Urinary bladder (tissue), 3 donors: ENCODE measurements at regions not wholly inside any gene's neighbourhood (a gene's known extent, or its start where the extent isn't known, plus 50 kb on each side); places are given as distances from the start of the nearest gene placed in this dataset.

Experiments
- DNase-seq: peaks from one replicate; pipeline ENCODE4 v3.0.0-alpha.2; 2015; ENCODE audit errors: extremely low spot score
- H3K27ac ChIP-seq: one replicate; pipeline ENCODE4 v1.5.1; 2013; ENCODE audit warnings: low read depth, mild to moderate bottlenecking, moderate library complexity
- H3K36me3 ChIP-seq: one replicate; pipeline ENCODE4 v1.6.1; 2013; ENCODE audit warnings: mild to moderate bottlenecking, moderate library complexity; ENCODE audit not compliant: insufficient read depth
- H3K4me1 ChIP-seq: one replicate; pipeline ENCODE4 v1.6.1; 2013; ENCODE audit warnings: mild to moderate bottlenecking, moderate library complexity; ENCODE audit not compliant: insufficient read depth
- H3K4me3 ChIP-seq: one replicate; pipeline ENCODE4 v1.5.1; 2013; ENCODE audit warnings: low read depth, low read length
- WGBS: extraction: QIAGEN DNeasy Blood & Tissue Kit; methylation state at CpG from one replicate; pipeline ENCODE4 v1.1.7; 2013; 5-methylcytosine and 5-hydroxymethylcytosine counted together
- donor health status: healthy with polysubstance abuse.
- donor health status: healthy.

DNA sequence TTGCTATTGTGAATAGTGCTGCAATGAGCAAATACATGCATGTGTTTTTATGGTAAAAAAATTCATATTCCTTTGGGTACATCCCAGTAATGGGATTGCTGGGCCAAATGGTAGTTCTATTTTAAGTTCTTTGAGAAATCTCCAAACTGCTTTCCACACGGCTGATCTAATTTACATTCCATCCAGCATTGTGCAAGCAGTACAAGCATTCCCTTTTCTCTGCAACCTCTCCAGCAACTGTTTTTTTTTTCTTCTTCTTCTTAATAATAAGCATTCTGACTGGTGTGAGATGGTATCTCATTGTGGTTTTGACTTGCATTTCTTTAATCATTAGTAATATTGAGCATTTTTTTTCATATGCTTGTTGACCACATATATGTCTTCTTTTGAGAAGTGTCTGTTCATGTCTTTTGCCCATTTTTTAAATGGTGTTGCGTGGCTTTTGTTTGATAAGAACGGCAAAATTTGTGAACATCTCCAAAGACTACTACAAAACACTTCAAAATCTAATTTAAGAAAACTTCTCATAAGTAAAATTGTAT, 136.1 kb upstream of the MYO3A start:
- Histone ChIP-seq H3K36me3 (no peaks in the 10 kb centered on the region), H3K27ac (no peak overlapping the region), H3K4me3 (no peak overlapping the region), H3K4me1 (no peaks in the 10 kb centered on the region)
- no peak for DNase-seq
- 77% methylated on average over 3 of the region's 3 CpGs for WGBS

DNA sequence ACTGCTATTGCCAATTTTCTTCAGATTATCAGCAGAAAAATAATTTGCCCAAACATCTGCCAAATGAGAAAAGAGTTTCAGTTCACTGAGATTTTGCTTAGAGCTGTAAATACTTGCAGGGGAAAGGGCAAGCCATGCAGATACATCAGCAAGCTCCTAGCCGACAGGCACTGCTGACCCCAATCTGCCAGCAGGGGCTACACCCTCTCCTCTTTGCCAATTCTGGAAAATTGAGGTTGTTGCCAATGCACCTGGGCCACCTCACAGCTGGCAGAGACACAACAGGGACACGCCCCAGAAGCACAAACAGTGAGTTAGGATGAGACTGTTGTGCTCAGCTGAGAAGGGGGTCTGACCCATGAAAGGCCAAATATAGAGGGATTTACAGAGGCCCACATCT, 129.5 kb upstream of the MYO3A start:
- WGBS, result 56% methylated on average over 2 of the region's 2 CpGs

DNA sequence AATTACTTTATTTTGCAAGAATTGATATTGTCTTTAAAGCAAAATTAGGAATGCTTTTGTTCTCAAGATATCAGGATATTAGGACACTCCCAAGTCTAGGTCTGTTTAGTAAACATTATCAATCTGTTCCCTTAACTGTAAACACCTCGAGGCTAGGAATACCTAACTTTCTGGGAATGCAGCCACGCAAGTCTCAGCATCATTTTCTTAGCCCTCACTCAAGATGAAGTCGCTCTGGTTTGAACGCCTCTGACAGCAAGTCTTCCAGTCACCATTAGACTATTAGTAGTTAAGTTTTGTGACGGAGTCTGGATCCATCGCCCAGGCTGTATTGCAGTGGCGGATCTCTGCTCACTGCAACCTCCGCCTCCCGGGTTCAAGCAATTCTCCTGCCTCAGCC, 128.0 kb upstream of the MYO3A start:
- Histone ChIP-seq H3K4me1 (no peaks in the 10 kb centered on the region), H3K4me3 (no peak overlapping the region), H3K27ac (no peak overlapping the region), H3K36me3 (no peaks in the 10 kb centered on the region)
- WGBS, result 85% methylated on average over 9 of the region's 9 CpGs
- no peak for DNase-seq

More for the DNA sequence above, 129.5 kb upstream of the MYO3A start:
- no peaks in the 10 kb centered on the region for H3K4me1 ChIP-seq
- no peaks in the 10 kb centered on the region for H3K36me3 ChIP-seq
- no peak for DNase-seq
- H3K4me3 ChIP-seq, result no peak overlapping the region
- H3K27ac ChIP-seq, result no peak overlapping the region

DNA sequence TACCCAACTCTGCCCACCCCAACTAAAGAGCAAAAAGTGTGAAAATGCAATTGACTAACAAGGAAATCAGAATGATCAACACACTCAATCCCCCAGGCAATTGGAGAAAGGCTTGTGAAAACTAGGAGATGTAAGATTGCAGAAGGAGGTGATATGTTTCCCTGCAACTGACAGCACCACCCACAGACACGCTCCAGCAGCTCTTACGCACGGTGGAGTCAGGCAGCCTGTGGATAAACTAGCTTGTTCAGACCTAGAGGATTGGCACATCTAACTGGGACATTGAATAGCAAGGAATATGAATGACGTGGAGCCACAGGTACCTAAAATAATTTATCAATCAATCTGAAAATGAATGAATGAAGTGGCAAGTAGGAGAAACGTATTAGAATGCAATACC, 125.7 kb upstream of the MYO3A start:
- DNase-seq, result no peak
- Histone ChIP-seq H3K36me3 (no peaks in the 10 kb centered on the region), H3K4me1 (no peaks in the 10 kb centered on the region), H3K27ac (no peak overlapping the region), H3K4me3 (no peak overlapping the region)
- 62% methylated on average over 5 of the region's 5 CpGs for WGBS

DNA sequence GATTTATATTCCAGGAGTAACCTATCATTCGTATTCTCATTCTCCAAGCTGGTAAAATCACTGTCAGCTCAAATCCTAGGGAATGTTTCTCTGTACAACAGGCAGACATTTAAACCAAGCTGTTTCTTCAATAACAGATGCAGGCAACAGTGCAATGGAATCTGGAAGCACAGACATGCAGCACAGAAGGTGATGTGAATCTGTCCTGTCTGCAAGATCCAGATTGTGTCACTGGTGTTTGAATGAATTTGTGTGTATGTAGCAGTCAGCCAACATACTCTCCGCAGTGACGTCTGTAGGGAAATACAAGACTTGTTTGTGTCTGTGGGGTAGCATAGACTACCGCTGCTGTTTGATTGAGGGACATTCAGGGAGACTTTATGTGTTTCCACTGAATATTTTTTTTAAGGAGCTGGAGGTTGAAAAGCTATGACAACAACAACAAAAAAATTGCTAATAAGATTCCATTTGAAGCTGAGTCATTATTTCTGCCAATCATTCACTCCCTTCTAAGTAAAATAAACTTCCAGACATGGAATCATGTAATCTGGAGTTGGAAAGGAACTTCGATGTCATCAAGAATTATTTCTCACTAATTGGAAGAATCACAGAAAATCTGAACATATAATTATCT, 122.9 kb upstream of the MYO3A start:
- WGBS, result 68% methylated on average over 5 of the region's 5 CpGs
- Histone ChIP-seq H3K36me3 (no peaks in the 10 kb centered on the region), H3K27ac (no peak overlapping the region), H3K4me1 (no peaks in the 10 kb centered on the region), H3K4me3 (no peak overlapping the region)
- no peak for DNase-seq

DNA sequence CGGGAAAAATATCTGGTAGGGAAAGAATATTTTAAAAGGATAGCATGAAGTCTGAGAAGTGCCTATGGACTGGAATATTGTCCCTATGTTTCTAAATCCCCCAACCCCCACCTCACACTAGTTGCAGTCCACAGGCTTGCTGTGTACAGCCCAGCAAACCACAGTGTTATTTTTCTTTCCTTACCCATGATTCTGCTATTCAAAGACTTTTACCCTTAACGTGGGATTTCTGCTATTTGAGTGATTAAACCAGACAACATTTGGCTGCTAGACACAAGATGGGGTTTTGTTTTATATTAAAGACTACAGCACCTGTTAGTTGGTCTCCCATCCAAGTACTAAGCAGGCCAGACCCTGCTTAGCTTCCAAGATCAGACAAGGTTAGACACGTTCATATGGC, 120.5 kb upstream of the MYO3A start:
- 61% methylated on average over 3 of the region's 3 CpGs for WGBS
- Histone ChIP-seq H3K27ac (no peak overlapping the region), H3K36me3 (no peaks in the 10 kb centered on the region), H3K4me1 (no peaks in the 10 kb centered on the region), H3K4me3 (no peak overlapping the region)
- no peak for DNase-seq

DNA sequence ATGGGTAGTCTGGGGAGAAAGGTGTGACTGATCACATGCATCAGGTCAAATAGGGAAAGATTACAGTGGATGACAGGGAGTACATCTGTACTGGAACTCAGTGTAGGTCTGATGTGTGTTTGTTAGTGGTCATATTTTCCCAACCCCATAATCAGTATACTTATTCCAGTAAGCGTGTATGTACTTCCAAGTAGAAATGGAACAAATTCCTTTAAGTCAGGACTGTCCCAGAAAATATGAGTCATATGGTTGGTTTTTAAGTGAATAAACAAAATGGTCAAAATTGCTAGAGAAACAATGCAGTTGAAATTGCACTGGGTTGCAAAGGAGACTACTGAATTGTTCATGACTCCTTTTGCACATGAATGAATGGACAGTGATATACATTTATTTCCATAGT, 118.8 kb upstream of the MYO3A start:
- Histone ChIP-seq H3K4me1 (no peaks in the 10 kb centered on the region), H3K36me3 (no peaks in the 10 kb centered on the region), H3K4me3 (no peak overlapping the region), H3K27ac (no peak overlapping the region)
- no peak for DNase-seq
- 68% methylated on average over 1 of the region's 1 CpG for WGBS

DNA sequence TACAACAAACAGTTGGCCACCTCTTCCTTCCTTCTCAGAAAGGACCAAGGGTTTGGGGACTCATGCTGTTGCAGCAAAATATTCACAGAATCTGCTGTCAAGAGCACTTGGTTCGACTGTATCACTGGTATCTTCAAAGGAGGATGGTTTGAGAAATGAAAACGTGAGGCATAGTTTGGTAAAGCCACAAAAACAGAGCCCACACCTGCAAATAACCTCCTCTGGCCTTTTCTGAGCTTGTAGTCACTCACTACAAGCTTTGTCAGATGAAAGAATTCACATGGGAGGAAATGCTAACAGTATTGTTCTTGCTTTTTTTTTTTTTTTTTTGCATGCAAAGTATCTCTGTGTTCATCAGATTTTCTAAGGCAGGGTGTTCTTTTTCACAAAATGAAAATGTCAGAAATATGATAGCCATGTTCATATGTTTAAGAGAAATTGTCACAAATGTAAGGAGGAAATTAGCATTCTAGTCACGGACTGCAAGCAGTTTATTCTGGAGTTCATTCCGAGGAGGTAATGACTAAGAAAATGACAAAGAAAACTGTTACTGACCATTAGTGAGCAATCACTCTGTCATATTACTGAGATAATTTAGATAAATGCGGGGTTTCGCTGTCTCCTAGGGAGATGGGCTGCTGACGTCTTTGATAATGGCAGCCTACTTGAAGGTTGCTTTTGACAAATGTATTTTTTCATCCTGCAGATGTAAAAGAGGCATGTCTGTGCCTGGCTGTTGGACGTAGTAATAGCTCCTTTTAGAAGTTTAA, 117.8 kb upstream of the MYO3A start:
- H3K4me1 ChIP-seq, result no peaks in the 10 kb centered on the region
- no peaks in the 10 kb centered on the region for H3K36me3 ChIP-seq
- no peak overlapping the region for H3K27ac ChIP-seq
- H3K4me3 ChIP-seq, result no peak overlapping the region
- WGBS, result 59% methylated on average over 8 of the region's 8 CpGs
- no peak for DNase-seq

DNA sequence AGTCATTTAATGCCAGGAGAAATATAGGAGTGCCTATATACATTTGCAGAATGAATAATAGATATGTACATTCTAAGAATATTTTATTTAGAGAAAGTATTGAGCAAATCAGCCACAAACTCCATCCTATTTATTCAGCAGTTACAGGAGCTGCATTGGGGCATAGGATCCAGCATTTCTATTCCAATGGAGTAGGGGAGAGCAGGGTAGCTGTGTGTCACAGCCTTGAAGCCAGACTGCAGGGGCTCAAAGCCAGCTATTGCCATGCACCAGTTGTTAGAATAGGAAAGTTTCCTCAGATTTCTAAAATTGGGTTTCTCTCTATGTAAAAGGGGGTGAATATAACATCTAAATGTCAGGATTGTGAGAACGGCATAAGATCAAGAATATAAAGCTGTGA, 116.8 kb upstream of the MYO3A start:
- 82% methylated on average over 1 of the region's 1 CpG for WGBS
- Histone ChIP-seq H3K4me3 (no peak overlapping the region), H3K36me3 (no peaks in the 10 kb centered on the region)

DNA sequence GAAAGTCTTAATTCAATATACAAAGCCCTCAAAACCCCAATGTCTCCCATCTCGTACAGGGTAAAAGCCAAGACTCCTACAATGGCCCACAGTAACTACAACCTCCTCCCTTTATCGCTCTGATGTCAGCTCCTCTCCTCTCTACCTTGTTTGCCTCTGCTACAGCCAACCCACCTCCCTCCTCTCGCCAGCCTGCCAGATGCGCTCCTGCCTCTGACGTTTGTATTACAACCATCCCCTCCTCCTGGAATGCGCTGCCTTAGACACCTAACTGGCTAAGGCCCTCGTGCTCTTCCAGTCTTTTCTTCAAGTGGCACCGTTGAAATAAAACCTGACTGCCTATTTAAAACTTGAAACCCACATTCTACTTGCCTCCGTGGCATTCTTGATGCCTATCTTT, 115.3 kb upstream of the MYO3A start:
- Histone ChIP-seq H3K4me1 (no peaks in the 10 kb centered on the region), H3K36me3 (no peaks in the 10 kb centered on the region), H3K27ac (no peak overlapping the region), H3K4me3 (no peak overlapping the region)
- WGBS, result 31% methylated on average over 9 of the region's 9 CpGs
- no peak for DNase-seq

More for the DNA sequence above, 116.8 kb upstream of the MYO3A start:
- Histone ChIP-seq H3K4me1 (no peaks in the 10 kb centered on the region), H3K27ac (no peak overlapping the region)
- no peak for DNase-seq

DNA sequence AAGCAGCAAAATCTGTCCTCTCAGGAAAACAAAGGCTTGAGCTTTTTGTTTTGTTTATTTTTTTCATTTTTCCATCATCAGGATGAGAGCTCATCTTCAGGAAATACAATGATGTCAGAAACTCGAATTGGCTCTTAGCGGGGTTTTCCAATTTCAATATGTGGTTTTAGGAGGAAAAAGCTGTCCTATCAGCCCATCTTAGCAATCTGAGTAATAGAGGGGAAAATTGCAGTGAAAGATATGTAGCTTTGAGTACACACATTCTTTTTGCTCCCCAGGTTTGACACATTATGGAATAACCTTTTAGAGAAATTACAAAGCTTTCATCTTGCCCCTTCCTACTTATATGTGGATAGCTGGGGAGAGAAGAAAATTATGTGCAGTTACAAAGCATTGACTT, 113.6 kb upstream of the MYO3A start:
- H3K4me3 ChIP-seq, result no peak overlapping the region
- no peaks in the 10 kb centered on the region for H3K36me3 ChIP-seq
- WGBS, result 85% methylated on average over 2 of the region's 2 CpGs
- H3K4me1 ChIP-seq, result no peaks in the 10 kb centered on the region
- no peak for DNase-seq
- H3K27ac ChIP-seq, result no peak overlapping the region

DNA sequence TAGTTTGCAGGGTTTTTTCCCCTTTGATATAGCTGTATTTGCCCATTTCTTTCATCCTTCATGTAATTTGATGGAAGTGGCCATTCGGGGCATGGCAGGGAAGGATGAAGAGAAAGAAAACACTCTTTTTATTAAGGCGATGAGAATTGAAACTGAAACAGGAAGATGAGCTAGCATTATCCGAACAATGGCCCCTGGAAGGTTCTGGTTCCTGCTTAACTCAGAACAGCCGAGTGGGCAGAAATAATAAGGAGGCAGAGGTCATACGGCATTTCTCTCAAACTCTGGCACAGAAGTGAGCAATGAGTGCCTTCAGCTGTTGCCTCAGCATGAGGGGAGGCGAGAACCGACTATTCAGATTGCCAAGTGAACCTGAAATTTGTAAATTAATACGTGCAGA, 113.2 kb upstream of the MYO3A start:
- H3K27ac ChIP-seq, result no peak overlapping the region

DNA sequence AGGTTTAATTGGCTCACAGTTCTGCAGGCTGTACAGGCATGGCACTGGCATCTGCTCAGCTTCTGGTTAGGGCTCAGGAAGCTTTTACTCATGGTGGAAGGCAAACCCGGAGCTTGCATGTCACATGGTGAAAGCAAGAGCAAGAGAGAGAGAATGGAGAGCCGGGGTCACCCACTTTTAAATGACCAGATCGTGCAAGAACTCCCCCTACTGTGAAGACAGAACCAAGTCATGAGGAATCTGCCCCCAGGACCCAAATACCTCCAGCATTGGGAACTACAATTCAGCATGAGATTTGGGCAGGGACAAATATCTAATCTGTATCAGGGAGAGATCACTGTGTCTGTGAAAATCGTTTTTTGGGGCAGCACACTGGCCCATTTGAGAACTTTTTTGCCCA, 110.0 kb upstream of the MYO3A start:
- no peak for DNase-seq
- Histone ChIP-seq H3K36me3 (no peaks in the 10 kb centered on the region), H3K4me3 (no peak overlapping the region), H3K27ac (no peak overlapping the region), H3K4me1 (no peaks in the 10 kb centered on the region)
- WGBS, result 42% methylated on average over 4 of the region's 4 CpGs

More for the DNA sequence above, 113.2 kb upstream of the MYO3A start:
- Histone ChIP-seq H3K4me3 (no peak overlapping the region), H3K4me1 (no peaks in the 10 kb centered on the region), H3K36me3 (no peaks in the 10 kb centered on the region)
- WGBS, result 56% methylated on average over 8 of the region's 8 CpGs
- no peak for DNase-seq

DNA sequence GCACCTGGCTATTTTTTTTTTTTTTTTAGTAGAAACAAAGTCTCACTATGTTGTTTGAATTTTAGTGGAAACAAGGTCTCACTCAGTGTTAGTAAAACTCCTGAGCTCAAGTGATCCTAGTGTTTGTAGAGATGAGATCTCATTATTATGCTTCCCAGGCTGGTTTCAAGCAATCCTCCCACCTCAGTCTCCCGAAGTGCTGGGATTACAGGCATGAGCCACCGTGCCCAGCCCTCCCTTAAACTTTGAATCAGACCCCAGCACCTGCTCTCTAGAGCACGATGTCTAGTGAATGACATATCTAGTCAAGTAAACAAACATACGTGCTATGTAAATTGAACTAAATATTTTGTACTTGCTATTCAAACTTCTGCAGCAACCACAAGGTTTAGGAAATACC, 105.6 kb upstream of the MYO3A start:
- H3K4me3 ChIP-seq, result no peak overlapping the region
- WGBS, result 30% methylated on average over 4 of the region's 4 CpGs
- no peak for DNase-seq
- no peaks in the 10 kb centered on the region for H3K4me1 ChIP-seq
- no peaks in the 10 kb centered on the region for H3K36me3 ChIP-seq
- H3K27ac ChIP-seq, result no peak overlapping the region
